Lower leg skin (tissue), 3 donors: ENCODE measurements at regions not wholly inside any gene's neighbourhood (a gene's known extent, or its start where the extent isn't known, plus 50 kb on each side); places are given as distances from the start of the nearest gene placed in this dataset.

ENCODE experiments used
- CTCF ChIP-seq, 3 donors: fragments of 450-650 bp; IDR thresholded peaks; one replicate each; pipeline ENCODE4 v1.5.1; 2016; ENCODE audit warnings: antibody characterized with exemption in 3 of 3, mild to moderate bottlenecking in 3 of 3, moderate library complexity in 2 of 3
- POLR2A ChIP-seq, 2 donors: fragments of 450-650 bp; IDR thresholded peaks; one replicate each; pipeline ENCODE4 v1.6.1; 2016 to 2017; ENCODE audit warnings: antibody characterized with exemption in 2 of 2, mild to moderate bottlenecking in 1 of 2, moderate library complexity in 1 of 2

GRCh38 chr7:57820477-57820876, 370.5 kb downstream of the ZNF716 start:
- TF ChIP-seq CTCF (IDR thresholded peaks at IDR 0.05): no peak
- TF ChIP-seq POLR2A (IDR thresholded peaks at IDR 0.05): no peak
